WTC11 (cell line): ENCODE measurements at regions not wholly inside any gene's neighbourhood (a gene's known extent, or its start where the extent isn't known, plus 50 kb on each side); places are given as distances from the start of the nearest gene placed in this dataset.

Source experiments
- ELF4 ChIP-seq: sonication (generic); formaldehyde crosslinking; IDR thresholded peaks from 2 replicates; pipeline ENCODE4 v1.8.1; 2022; ENCODE audit warnings: low read depth, mild to moderate bottlenecking, moderate library complexity, missing genetic modification reagents
- ETV6 ChIP-seq: sonication (generic); formaldehyde crosslinking; IDR thresholded peaks from 2 replicates; pipeline ENCODE4 v1.8.1; 2022; ENCODE audit warnings: mild to moderate bottlenecking, missing genetic modification reagents
- JUN ChIP-seq: sonication (generic); formaldehyde crosslinking; IDR thresholded peaks from 2 replicates; pipeline ENCODE4 v1.8.0; 2023; ENCODE audit warnings: mild to moderate bottlenecking, missing genetic modification reagents
- KAT7 ChIP-seq: sonication (generic); formaldehyde crosslinking; IDR thresholded peaks from 2 replicates; pipeline ENCODE4 v1.8.1; 2023; ENCODE audit warnings: missing genetic modification reagents, mild to moderate bottlenecking, borderline replicate concordance
- NR2C2 ChIP-seq: sonication (generic); formaldehyde crosslinking; IDR thresholded peaks from 2 replicates; pipeline ENCODE4 v1.8.0; 2022; ENCODE audit warnings: mild to moderate bottlenecking, missing genetic modification reagents
- RELA ChIP-seq: sonication (generic); formaldehyde crosslinking; IDR thresholded peaks from 2 replicates; pipeline ENCODE4 v1.8.1; 2022; ENCODE audit warnings: missing genetic modification reagents, mild to moderate bottlenecking, borderline replicate concordance
- ZNF138 ChIP-seq: sonication (generic); formaldehyde crosslinking; conservative IDR thresholded peaks from 2 replicates; pipeline ENCODE4 v1.8.1; 2022; ENCODE audit warnings: mild to moderate bottlenecking, moderate library complexity, missing genetic modification reagents
- TF ChIP-seq, protein P1 (sequence below): fragments of 200-600 bp; IDR thresholded peaks from 2 replicates; pipeline ENCODE4 v1.8.0; 2022; ENCODE audit warnings: antibody characterized with exemption
- TF ChIP-seq, protein P2 (sequence below): sonication (generic); formaldehyde crosslinking; IDR thresholded peaks from 2 replicates; pipeline ENCODE4 v1.8.0; 2022; ENCODE audit warnings: mild to moderate bottlenecking, missing genetic modification reagents
- TF ChIP-seq, protein P3 (sequence below): sonication (generic); formaldehyde crosslinking; IDR thresholded peaks from 2 replicates; pipeline ENCODE4 v1.8.1; 2022; ENCODE audit warnings: mild to moderate bottlenecking, missing genetic modification reagents, moderate library complexity, borderline replicate concordance
- TF ChIP-seq, protein P4 (sequence below): sonication (generic); formaldehyde crosslinking; IDR thresholded peaks from 2 replicates; pipeline ENCODE4 v1.8.1; 2023; ENCODE audit warnings: mild to moderate bottlenecking, moderate library complexity, missing genetic modification reagents

DNA sequence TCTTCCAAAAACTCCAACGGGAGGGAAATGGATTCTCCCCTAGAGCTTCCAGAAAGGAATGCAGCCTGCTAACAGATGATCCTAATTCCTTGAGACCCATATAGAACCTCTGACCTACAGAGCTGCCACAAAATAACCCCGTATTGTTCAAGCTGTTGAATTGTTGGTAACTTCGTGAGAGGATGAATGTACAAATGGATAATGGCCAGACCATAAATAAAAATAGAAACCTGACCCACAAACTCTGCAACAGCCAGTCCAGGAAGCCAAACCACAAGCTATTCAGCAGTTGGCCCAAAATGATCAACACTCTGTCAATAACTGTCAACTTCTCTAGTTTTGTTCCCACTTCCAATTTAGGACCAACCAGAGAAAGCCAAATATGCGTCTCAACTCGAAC, 414.0 kb upstream of the ZNF717 start:
- TF ChIP-seq, protein P1, sequence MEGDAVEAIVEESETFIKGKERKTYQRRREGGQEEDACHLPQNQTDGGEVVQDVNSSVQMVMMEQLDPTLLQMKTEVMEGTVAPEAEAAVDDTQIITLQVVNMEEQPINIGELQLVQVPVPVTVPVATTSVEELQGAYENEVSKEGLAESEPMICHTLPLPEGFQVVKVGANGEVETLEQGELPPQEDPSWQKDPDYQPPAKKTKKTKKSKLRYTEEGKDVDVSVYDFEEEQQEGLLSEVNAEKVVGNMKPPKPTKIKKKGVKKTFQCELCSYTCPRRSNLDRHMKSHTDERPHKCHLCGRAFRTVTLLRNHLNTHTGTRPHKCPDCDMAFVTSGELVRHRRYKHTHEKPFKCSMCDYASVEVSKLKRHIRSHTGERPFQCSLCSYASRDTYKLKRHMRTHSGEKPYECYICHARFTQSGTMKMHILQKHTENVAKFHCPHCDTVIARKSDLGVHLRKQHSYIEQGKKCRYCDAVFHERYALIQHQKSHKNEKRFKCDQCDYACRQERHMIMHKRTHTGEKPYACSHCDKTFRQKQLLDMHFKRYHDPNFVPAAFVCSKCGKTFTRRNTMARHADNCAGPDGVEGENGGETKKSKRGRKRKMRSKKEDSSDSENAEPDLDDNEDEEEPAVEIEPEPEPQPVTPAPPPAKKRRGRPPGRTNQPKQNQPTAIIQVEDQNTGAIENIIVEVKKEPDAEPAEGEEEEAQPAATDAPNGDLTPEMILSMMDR = no peak
- TF ChIP-seq JUN (CRISPR knock-in tag) = no peak
- TF ChIP-seq ZNF138 (CRISPR knock-in tag) = no peak
- no peak for TF ChIP-seq ELF4 (CRISPR knock-in tag)
- TF ChIP-seq KAT7 (CRISPR knock-in tag) = no peak
- TF ChIP-seq, protein P2, sequence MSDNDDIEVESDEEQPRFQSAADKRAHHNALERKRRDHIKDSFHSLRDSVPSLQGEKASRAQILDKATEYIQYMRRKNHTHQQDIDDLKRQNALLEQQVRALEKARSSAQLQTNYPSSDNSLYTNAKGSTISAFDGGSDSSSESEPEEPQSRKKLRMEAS (CRISPR knock-in tag) = no peak
- no peak for TF ChIP-seq ETV6 (CRISPR knock-in tag)
- no peak for TF ChIP-seq NR2C2 (CRISPR knock-in tag)
- TF ChIP-seq, protein P3, sequence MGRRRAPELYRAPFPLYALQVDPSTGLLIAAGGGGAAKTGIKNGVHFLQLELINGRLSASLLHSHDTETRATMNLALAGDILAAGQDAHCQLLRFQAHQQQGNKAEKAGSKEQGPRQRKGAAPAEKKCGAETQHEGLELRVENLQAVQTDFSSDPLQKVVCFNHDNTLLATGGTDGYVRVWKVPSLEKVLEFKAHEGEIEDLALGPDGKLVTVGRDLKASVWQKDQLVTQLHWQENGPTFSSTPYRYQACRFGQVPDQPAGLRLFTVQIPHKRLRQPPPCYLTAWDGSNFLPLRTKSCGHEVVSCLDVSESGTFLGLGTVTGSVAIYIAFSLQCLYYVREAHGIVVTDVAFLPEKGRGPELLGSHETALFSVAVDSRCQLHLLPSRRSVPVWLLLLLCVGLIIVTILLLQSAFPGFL (CRISPR knock-in tag) = no peak
- no peak for TF ChIP-seq RELA (CRISPR knock-in tag)
- TF ChIP-seq, protein P4, sequence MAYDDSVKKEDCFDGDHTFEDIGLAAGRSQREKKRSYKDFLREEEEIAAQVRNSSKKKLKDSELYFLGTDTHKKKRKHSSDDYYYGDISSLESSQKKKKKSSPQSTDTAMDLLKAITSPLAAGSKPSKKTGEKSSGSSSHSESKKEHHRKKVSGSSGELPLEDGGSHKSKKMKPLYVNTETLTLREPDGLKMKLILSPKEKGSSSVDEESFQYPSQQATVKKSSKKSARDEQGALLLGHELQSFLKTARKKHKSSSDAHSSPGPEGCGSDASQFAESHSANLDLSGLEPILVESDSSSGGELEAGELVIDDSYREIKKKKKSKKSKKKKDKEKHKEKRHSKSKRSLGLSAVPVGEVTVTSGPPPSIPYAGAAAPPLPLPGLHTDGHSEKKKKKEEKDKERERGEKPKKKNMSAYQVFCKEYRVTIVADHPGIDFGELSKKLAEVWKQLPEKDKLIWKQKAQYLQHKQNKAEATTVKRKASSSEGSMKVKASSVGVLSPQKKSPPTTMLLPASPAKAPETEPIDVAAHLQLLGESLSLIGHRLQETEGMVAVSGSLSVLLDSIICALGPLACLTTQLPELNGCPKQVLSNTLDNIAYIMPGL (CRISPR knock-in tag) = no peak
